AG08396 (cell line): ENCODE measurements at regions not wholly inside any gene's neighbourhood (a gene's known extent, or its start where the extent isn't known, plus 50 kb on each side); places are given as distances from the start of the nearest gene placed in this dataset.

ENCODE experiments used
- DNase-seq: peaks from one replicate; pipeline ENCODE4 v3.0.0; 2012; ENCODE audit warnings: low spot score, mixed read lengths

DNA sequence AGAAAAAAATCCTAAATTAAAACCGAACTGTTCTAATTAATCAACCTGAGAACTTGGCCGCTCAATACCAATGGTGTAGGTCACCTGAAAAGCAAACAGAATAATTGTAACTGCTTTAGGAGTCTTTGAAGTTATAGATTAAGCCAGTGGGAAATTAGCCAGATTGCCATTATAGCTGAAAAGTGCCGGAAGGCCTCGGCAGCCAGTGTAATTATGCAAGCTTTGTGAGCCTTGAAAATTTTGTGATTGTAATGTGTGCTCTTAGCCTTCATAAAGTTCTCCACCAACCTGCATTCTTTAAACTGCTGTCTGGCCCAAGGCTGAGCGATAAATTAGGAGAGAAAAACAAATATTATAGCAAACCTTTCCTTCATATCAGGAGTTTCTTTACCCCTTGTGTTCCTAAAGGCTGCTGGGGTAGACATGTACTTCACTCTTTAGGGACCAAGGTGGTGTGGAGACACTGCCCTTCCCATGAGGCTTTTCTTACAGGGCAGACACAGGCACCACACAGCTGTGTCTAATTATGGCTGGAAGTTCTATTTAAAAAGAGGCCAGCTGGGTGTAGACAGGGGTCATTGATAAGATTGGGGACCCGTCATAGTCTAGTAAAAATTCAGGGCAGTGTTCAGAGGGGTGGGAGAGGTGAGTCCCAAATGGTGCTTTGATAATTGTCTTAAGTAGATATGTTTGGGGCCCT lies 991.2 kb downstream of the FLRT2 start:
- DNase-seq = no peak

DNA sequence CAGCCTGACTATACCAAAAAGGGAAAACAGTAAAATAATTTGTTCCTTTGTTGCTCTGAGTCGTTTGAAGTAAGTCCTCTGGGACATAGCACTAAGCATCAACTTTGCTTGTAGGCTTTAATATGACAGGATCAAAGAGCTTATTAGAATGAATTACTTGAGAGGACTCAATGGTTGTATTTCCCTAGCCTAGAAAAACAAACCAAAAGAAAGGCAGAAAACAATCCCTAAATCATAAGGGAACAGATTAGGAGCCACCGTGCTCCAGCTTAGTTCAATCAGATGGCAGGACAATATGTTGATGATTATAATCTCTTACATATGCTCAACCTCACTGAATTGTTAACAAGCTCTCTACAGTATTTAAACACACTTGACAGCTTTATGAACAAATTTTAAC lies 988.4 kb downstream of the FLRT2 start:
- no peak for DNase-seq

DNA sequence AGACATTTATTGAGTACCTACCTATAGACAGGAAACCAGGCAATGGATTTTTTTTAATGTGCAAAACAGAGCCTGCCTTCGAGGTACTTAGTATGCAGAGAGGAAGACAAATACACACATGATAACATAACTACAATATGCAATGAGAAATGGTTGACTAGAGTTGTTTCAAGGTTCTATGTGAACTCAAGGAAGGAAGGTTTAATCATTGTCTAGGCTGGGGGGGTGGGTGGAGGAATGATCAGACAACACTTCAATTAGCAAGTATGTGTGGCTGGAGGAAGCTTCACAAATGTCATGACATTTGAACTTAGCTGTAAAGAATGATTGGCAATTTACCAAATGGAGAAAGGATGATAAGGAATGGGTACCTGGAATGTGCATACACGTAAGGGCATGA lies 985.3 kb downstream of the FLRT2 start:
- no peak for DNase-seq

DNA sequence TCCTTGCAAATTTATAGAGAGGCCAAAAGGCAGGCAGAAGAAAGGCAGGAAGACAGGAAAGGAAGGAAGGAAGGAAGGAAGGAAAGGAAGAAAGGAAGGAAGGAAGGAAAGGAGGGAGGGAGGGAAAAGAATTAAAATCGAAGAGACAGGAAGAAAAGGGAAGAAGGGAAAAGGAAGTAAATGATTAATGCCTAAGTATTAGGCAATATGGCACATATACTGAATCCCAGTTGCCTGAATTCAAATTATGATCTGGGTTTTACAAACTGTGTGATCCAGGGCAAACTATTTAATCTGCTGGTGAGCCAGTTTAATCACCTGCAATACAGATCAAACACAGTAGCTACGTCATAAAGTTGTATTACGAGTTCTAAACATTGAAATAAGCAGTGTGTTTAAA lies 983.6 kb downstream of the FLRT2 start:
- no peak for DNase-seq

DNA sequence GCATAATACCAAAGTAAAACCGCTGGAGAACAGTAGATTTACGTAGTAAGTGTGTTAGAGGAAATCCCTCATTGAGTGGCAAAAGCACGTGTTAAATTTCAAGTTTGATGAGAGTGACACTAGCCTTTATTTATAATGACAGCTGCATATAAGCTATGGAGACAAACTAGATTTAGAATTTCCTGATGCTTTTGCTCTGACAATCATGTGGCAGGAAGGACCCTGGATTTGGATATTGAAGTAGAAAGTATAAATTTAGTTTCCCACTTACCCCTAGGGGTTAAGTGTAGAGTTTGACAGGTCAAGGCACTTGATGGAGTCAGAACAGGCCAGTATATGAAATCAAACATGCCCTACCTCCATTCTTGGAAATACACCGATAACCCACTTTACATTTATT lies 983.1 kb downstream of the FLRT2 start:
- DNase-seq = no peak

DNA sequence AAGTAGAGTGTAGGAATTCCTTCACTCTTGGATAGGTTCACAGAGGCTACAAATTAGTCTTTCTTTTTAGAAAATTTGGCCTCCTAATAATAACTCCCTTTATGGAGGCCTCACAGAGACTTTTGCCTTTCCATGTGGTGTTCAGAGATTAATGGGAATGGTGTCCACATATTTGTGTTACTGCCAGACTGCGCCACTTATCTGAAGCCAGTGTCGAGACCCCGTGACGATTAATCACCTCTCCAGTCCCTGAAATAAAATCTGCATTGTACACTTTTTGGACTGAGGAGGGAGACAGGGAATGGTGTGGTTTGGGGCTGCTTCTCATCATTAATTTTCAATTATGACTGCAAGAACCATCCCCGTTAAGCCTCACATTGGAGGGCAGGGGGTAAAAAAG lies 980.5 kb downstream of the FLRT2 start:
- no peak for DNase-seq

DNA sequence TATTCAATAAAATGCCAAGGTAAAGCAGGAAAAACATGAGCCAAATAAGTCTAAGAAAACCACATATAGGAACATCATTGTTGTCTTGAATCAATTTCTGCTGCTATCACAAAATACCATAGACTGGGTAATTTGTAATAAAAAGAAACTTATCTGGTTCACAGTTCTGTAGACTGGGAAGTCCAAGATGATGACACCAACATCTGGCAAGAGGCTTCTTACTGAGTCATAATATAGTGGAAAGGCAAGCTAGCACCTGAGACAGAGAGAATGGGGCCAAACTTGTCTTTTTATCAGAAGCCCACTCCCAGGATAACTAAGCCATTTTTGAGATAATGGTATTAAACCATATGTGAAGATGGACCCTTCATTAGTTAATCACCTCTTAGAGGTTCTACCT lies 975.9 kb downstream of the FLRT2 start:
- no peak for DNase-seq

DNA sequence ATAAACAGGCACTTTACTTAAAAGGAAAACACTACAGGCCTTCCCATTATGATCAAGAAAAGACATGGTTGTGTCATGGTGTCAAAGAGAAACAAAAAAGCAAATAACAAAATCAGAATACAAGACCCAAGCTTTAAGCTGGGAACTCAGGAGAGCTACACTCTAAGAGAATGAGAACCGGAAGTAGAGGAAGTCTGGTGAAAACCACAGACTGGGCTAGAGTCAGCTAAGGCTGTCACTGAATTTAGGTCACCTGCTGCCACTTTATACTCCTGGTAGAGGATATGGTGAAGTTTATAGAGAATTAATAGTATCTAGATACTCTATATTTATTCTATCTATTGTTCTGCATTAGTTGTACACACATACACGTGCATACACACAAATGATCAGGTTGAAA lies 971.7 kb downstream of the FLRT2 start:
- DNase-seq = no peak

DNA sequence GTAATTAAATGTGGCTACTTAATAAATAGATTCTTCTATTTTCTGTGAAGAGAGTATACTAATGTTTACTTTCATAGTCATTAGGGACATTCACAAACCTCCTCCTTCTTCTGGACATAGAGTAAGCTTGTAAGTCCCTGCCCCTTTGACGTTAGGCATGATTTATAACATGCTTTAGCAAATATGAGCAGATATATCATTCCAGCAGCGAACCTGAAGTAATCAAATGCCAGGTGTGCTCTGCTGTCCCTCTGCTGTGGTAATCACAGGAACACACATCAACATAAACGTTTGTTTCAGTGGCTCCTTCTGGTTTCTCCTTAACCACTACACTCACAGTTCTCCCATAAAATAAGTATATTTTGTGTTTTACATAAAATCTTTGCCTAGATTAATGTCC lies 961.8 kb downstream of the FLRT2 start:
- no peak for DNase-seq

DNA sequence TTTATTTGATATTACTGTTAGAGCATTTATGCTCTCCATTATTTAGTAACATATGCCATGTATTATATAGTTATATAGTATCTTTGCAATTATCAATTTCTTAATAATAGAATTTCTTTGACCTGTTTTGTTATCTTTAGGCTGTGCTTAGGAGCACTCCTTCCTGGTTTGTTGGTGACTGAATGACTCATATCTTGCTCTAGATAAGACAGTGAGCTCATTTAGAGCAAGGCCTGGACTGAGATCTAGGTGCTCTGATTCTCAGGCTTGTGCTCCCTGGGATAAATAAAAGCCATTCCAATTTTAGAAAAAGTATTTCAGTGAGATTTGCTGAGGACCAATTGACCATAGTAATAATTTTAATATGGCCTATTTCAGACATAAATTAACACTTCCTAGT lies 951.2 kb downstream of the FLRT2 start:
- peak; percentile 9 for DNase-seq

DNA sequence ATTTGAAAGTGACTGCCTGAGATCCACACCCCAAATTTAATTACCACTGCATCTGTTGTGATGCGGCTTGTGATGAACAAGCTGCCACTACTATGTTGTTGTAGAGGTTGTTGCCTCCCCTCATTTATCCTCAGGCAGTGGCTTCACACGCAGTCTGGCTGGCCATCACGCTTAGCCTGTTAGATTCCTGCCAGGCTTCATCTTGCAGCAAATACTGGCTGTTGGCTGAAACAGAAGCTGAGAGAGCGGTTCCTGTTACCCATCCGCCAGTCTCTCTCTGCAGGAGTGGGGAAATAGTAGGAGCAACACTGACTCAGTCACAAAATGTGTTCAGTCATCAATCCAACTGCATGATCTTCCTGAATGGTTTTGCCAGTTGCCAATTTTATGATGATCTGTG lies 934.4 kb downstream of the FLRT2 start:
- DNase-seq = no peak

DNA sequence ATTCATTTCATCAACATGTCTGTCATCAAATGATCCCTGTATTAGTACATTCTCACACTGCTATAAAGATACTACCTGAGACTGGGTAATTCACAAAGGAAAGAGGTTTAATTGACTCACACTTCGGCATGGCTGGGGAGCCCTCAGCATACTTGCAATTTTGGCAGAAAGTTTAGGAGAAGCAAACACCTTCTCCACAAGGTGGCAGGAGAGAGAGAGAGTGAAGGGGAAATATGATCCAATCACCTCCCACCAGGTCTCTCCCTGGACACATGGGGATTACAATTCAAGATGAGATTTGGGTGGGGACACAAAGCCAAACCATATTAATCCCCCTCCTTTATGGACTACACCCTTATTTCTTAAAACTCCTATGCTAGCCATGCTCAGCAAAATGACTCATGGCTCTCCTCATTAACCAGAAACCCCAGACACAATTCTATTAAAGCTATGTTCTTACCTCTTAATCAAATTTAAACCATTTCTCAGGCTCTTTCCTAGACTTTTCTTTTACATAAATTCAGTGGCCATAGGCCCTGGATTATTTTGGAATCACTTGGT lies 932.3 kb downstream of the FLRT2 start:
- no peak for DNase-seq

DNA sequence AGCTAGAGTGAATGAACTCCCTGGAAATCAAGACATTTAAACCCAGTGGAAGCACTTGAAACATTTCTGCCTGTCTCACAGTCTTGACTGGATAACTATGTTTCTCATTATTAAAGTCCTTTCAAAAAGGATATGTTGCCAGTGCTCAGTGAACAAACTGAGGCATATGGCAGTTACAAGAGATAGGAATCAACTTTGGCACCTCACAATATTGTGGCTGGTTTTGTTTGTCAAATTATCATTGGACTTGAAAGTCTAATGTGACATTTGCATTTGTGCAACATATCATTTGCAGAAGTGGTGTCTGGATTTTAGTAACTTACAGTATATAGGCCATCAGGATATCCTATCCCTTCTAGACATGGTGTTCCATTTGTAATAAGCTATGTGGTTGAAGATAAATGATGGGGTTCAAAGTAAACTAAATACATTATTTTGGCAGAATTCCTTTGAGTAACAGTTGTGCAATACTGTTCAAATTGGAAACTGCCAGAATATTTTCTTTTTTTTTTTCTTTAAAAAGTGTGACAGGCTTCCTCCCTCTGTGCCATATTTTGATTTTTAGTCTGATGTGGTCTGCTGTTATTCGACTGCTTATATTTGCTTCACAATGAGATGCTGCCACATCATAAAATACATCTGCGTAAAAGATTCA lies 927.7 kb downstream of the FLRT2 start:
- no peak for DNase-seq

DNA sequence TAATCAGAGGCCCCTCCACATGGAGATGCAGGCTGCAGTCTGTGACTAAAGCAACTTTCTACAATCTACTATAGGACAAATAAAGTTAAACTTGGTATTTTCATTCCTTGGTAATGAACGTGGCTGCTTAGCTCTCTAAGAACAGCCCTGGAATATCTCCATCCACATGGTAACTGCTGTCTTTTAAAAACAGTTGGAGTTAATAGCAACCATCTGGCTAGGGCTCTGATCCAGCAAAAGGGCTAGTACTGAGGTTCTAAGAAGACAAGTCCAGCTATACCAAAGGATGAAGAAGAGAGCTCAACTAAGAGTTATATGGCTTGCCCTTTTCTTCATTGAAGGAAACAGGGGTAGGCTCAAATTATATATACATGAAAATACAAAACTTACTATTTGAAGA lies 920.1 kb downstream of the FLRT2 start:
- no peak for DNase-seq

DNA sequence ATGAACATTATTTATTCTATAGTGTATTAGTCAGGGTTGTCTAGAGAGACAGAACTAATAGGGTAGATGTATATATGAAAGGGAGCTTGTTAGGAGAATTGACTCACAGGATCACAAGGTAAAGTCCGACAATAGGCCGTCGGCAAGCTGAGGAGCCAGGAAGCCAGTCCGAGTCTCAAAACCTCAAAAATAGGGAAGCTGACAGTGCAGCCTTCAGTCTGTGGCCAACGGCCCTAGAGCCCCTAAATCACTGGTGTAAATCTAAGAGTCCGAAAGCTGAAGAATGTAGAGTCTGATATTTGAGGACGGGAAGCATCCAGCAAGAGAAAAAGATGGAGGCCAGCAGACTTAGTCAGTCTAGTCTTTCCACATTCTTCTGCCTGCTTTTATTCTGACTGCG lies 912.2 kb downstream of the FLRT2 start:
- DNase-seq = no peak

DNA sequence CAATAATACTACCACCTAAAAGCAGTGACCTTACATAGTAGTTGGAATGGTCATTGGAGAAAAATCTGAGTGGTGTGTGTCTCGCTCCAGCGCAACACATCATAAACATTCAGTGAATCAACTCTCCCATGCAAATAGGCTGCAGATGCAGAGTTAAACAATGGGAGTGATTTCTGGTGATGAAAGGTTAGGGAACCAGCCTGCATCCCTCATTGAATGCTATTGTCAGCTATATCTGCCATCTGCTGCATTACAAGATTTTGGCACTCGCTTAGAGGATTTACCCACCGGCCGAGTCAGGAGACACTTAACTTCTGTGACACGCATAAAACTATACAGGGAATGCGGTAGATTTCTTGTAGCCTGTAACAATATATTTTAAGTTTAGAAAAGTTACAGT lies 900.9 kb downstream of the FLRT2 start:
- no peak for DNase-seq

DNA sequence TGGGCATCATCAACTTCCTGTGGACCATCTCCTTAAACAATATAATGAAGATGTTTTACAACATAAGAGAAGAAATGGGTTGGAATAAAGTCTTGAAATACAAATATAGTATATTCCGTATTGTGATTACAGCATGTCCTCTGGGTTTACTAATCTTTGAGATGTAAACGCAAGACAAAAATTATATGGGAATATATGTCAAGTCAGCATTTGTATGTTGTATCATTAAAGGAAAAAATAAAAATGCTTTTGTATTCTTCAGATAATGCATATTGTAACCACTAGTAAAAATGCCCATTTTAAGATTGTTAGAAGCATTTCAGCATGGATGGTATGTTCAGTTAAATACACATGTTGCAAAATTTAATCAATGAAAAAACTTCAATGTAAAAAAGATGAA lies 893.3 kb downstream of the FLRT2 start:
- no peak for DNase-seq

DNA sequence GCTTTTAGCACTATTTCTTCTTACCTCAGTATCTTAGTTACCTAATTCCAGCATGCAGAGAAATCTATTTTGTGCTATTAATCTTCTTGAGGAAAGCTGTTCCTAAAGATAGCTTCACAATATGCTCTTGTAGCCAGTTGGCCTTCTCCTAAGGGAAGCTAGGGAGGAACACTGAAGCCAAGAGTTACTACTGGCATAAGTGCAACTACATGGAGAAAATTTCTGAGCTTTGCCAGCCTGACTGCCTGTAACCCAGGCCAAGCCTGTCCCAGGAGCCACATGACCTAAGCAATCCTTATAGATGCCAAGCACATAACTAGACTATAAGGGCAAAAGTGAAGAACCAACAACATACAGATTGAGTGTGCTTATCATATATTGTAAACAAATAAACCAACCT lies 890.2 kb downstream of the FLRT2 start:
- no peak for DNase-seq

DNA sequence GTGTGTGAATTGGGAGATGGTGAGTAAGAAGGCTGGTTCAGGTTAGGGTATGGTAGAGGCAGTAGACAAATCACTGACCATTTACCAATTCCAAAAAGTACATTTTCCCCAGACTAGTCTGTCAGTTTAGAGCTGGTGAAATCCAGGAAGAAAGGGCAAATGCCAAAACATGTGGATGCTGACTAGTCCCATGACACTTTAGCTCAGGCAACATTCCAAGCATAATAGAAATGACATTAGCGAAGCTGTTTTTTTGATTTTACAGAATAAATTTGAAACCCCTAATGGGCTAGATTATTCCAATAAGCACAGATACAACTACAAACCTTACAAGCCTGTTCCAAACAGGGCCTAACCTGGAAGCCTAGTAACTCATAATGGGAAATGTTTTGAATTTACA lies 884.2 kb downstream of the FLRT2 start:
- DNase-seq = no peak

DNA sequence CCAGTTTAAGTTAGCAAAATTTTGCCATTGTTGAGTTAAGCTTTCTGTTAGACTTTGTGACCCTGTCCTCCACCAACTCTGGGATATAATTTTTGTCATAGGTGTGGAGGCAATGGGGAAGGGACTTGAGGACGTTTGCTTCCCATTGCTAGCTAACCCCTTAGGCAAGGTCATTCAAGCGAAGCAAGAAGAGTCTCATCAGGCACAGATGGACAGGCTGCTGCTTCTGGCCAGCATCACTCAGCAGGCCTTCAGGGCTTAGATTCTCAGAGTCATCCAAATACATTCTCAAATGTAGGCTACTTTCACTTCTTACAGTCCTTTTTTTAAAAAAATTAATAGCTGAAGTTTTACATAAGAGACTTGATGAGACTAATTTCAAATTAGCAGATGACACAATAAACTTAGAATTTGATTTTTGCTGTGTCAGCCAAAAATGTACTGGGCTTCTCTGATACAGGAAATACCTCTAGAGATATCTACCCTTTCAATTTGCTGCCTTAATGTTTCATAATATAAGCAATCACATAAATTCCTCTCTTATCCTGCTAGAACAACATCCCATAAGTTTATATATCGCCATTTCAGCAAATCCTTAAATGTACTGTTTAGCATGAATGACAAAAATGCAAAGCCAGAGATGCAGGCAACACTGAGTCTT lies 875.2 kb downstream of the FLRT2 start:
- DNase-seq = peak; percentile 5

DNA sequence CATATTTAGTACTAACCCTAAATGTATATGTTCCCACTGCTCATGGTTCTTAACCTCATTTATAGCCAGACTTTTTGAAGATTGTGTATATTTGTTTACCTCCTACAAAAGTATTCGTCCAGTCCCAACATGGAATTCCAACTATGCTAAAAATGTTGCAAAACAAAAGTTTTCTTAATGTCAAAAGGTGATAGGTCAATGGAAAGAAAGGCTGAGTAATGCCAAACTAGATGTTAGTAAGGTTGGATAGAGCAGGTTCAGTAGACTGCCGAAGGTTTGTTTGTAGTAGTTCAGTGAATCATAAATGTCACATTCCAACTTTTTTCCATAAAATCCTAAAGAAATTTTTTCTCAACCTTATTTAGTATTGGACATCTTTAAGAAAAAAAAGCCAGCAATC lies 874.5 kb downstream of the FLRT2 start:
- DNase-seq = peak; percentile 4

DNA sequence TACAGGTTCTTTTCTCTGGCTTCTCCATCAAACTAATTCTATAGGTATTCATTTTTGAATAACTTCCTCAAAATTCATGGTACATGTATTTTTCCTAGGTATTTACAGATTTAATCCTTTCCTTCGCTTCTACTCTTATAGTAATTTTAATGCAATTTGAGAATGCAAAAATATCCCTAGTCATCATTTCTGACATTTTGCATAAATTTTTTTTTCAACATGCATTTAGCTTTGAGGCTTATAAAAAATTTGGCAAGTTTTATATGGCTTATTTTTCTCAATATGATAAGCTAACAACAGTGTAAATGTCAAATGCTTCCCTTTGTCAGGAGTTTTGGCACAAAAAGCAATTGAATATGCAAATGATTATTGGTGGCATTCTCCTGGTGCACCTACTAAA lies 872.6 kb downstream of the FLRT2 start:
- DNase-seq = no peak

DNA sequence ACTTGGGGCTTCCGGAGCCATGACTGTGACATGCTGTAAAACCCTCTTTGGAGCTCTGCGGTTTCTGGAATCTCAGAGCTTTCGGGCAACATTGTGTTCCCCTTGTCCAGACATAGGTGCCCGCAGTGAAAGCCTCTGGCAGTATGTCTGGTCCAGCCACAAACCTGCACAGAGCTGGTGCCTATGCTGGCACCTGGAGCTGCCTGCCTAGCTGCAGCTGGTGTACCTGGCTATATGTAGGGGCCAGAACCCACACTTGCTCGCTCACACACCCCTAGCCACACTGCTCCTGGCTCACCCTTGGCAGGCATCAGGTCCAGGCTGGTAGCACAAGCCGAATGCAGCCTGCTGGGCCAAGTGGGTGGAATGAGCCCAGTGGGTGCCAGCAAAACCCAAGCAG lies 861.1 kb downstream of the FLRT2 start:
- no peak for DNase-seq
